Putamen (tissue), 1 donor: ENCODE measurements at regions not wholly inside any gene's neighbourhood (a gene's known extent, or its start where the extent isn't known, plus 50 kb on each side); places are given as distances from the start of the nearest gene placed in this dataset.
"Not testable (repeated sequence)": the region's sequence is repeated elsewhere in the genome, so short reads cannot be mapped to it uniquely, and the experiment has no call there.

Experiments
- DNase-seq: peaks from one replicate; pipeline ENCODE4 v3.0.0-alpha.2; 2016; ENCODE audit warnings: low spot score

DNA sequence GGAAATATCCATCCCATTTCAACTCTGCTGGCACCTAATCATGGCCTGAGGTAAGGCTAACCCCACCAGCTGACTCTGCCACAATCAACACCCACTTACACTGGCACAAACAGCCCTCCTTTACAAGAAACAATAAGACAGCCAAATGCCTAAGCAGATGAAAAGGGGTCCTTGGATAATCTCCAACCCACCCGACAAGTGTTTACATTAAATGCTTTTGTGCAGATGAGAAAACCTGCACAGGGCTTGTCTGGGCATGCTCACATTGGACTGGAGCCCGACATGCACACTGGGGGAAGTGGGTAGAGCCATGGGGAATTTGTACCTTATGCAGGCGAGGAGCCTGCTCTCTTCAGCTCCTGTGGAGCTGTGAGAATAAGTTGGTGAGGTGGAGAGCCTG lies 138.9 kb upstream of the ITM2A start:
- no peak for DNase-seq

GRCh38 chrX:79482686-79483085 lies 115.6 kb upstream of the ITM2A start:
- no peak for DNase-seq

- no peak for DNase-seq
Measured at GRCh38 chrX:79477691-79478090, 110.6 kb upstream of the ITM2A start.

DNA sequence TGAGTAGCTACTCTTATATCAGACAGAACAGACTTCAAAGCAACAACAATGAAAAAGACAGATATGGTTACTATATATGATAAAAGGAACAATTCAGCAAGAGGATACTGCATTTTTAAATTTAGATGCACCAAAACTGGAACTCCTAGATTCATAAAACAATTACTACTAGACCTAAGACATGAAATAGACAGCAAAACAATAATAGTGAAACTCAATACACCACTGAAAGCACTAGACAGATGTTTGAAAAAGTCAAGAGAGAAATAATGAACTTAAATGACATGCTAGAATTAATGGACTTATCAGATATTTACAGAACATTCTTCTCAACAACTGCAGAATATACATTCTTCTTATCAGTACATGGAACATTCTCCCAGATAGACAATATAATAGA lies 99.5 kb upstream of the ITM2A start:
- no peak for DNase-seq

GRCh38 chrX:79462458-79462857 lies 95.3 kb upstream of the ITM2A start:
- DNase-seq = no peak

DNA sequence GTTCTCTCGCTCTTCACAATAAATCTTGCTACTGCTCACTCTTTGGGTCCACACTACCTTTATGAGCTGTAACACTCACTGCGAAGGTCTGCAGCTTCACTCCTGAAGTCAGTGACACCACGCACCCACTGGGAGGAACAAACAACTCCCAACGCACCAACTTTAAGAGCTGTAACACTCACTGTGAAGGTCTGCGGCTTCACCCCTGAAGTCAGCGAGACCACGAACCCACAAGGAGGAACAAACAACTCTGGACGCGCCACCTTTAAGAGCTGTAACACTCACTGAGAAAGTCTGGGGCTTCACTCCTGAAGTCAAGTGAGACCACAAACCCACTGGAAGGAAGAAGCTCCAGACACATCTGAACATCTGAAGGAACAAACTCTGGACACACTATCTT lies 89.5 kb upstream of the ITM2A start:
- DNase-seq = not testable (repeated sequence)

- no peak for DNase-seq
Measured at GRCh38 chrX:79452881-79453280, 85.7 kb upstream of the ITM2A start.

DNA sequence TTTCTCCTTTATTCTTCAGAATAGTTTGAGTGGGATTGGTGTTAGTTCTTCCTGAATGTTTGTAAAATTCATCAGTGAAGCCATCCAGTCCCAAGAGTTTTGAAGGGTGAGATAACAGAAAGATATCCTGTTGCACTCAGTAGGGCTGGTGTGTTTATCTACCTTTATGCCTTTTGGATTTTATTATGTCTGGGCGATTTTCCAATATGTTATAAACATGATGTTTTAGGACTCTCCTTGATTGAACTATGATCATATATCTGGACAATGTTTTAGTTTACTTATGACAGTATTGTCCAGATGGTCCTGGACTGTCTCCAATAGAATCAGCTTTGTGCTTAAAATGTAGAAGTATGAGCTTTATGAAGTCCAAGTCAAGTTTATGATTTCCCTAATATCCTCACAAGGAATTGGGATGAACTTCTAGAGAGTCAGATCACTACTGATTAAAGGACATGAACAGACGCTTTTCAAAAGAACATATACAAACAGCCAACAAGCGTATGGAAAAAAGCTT lies 77.6 kb upstream of the ITM2A start:
- no peak for DNase-seq

DNA sequence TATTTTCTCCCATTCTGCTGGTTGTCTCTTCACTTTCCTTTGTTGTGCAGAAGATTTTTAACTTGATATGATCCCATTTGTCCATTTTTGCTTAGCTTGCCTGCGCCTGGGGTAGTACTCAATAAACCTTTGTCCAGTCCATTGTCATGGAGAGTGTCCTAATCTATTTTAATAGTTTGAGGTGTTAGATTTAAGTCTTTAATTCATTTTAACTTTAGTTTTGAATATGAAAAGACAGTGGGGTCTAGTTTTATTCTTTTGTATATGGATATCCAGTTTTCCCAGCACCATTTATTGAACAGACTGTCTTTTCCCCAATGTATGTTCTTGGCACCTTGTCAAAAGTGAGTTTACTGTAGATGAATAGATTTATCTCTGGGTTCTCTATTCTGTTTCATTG lies 76.0 kb upstream of the ITM2A start:
- DNase-seq = no peak

DNA sequence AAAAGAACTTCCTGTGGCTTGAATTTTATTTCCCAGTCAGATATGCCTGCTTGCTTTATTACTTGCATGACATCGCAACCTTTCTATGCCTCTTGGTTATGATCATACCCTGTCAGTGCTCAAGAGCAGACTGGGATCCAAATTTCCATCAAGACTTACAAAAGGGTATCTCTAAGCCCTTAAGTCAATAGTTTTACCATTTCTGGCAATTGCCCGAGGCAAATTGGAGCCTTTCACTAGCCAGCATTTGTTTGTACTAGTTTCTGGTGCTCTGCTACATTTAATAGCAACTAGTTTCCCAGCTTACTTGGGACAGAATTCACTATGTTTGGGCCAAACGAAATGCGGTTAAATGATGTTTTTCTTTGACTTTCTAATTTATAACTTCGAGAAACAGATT lies 73.2 kb upstream of the ITM2A start:
- no peak for DNase-seq
